Keratinocyte (primary cell): ENCODE measurements at regions not wholly inside any gene's neighbourhood (a gene's known extent, or its start where the extent isn't known, plus 50 kb on each side); places are given as distances from the start of the nearest gene placed in this dataset.

Experiments used
- DNase-seq: peaks from one replicate; pipeline ENCODE4 v3.0.0-alpha.2; 2011; ENCODE audit warnings: low read depth, missing footprints, low spot score
- FAIRE-seq: peaks from 2 replicates; lab custom pipeline; 2011; peaks lifted over from hg19 to GRCh38; lab: Jason Lieb, UNC
- H2AFZ ChIP-seq: 2 replicates; pipeline ENCODE4 v1.6.0; 2012; ENCODE audit warnings: low read length, control low read depth, inconsistent platforms; ENCODE audit not compliant: control insufficient read depth
- H3K27ac ChIP-seq: 2 replicates; pipeline ENCODE4 v1.5.1; 2011; ENCODE audit warnings: low read length; ENCODE audit not compliant: control insufficient read depth, insufficient read depth
- H3K27me3 ChIP-seq: 3 replicates; pipeline ENCODE4 v1.6.0; 2011; ENCODE audit warnings: low read length; ENCODE audit not compliant: control insufficient read depth, insufficient read depth; ENCODE audit errors: extremely low read depth
- H3K36me3 ChIP-seq, 2 experiments: 2 replicates in 1 of 2; 3 replicates in 1 of 2; pipeline ENCODE4 v1.5.1; 2011; ENCODE audit warnings: low read length in 2 of 2, mild to moderate bottlenecking in 1 of 2; ENCODE audit not compliant: control insufficient read depth in 2 of 2, insufficient read depth in 2 of 2; ENCODE audit errors: extremely low read depth in 1 of 2
- H3K4me1 ChIP-seq: 3 replicates; pipeline ENCODE4 v1.5.1; 2011; ENCODE audit warnings: low read length; ENCODE audit not compliant: control insufficient read depth, insufficient read depth; ENCODE audit errors: extremely low read depth
- H3K4me2 ChIP-seq: 3 replicates; pipeline ENCODE4 v1.6.0; 2011; ENCODE audit warnings: low read depth, low read length; ENCODE audit not compliant: control insufficient read depth, insufficient read depth; ENCODE audit errors: extremely low read depth
- H3K4me3 ChIP-seq, 3 experiments: fragments of 200-600 bp in 1 of 3; sonication (generic) in 1 of 3; 2 replicates in 2 of 3; 3 replicates in 1 of 3; pipeline ENCODE4 v1.5.1; 2011 to 2016; ENCODE audit warnings: low read length in 3 of 3, mild to moderate bottlenecking in 3 of 3, control low read depth in 2 of 3, inconsistent platforms in 1 of 3, low read depth in 1 of 3, mixed read lengths in 1 of 3, mixed run types in 1 of 3, moderate library complexity in 1 of 3; ENCODE audit not compliant: control insufficient read depth in 2 of 3, insufficient read depth in 2 of 3; ENCODE audit errors: extremely low read depth in 1 of 3
- H3K79me2 ChIP-seq: 2 replicates; pipeline ENCODE4 v1.6.0; 2012; ENCODE audit warnings: low read length; ENCODE audit not compliant: control insufficient read depth, insufficient read depth
- H3K9ac ChIP-seq: 3 replicates; pipeline ENCODE4 v1.6.0; 2011; ENCODE audit warnings: low read length; ENCODE audit not compliant: control insufficient read depth, insufficient read depth; ENCODE audit errors: extremely low read depth
- H3K9me1 ChIP-seq: 3 replicates; pipeline ENCODE4 v1.6.0; 2011; ENCODE audit warnings: low read length; ENCODE audit not compliant: control insufficient read depth, insufficient read depth; ENCODE audit errors: extremely low read depth
- H3K9me3 ChIP-seq: 2 replicates; pipeline ENCODE4 v1.5.1; 2012; ENCODE audit warnings: low read depth, low read length; ENCODE audit not compliant: control insufficient read depth
- H4K20me1 ChIP-seq: 3 replicates; pipeline ENCODE4 v1.6.0; 2011; ENCODE audit warnings: low read length; ENCODE audit not compliant: control insufficient read depth, insufficient read depth; ENCODE audit errors: extremely low read depth
- CTCF ChIP-seq, 3 experiments: IDR thresholded peaks in 1 of 3; conservative IDR thresholded peaks in 1 of 3; optimal IDR thresholded peaks in 1 of 3; 2 replicates in 2 of 3; 3 replicates in 1 of 3; pipeline versions ENCODE3 to v1.5.1; 2011; ENCODE audit warnings: low read length in 3 of 3, mild to moderate bottlenecking in 3 of 3, moderate library complexity in 2 of 3, control low read depth in 1 of 3, inconsistent platforms in 1 of 3; ENCODE audit not compliant: insufficient read depth in 2 of 3; ENCODE audit errors: extremely low read depth in 1 of 3
- EZH2 ChIP-seq: IDR thresholded peaks from one replicate; pipeline ENCODE4 v1.6.1; 2012; ENCODE audit warnings: inconsistent platforms, mild to moderate bottlenecking, low read length, moderate library complexity
- dilution Hi-C: fragments of 300-500 bp; cut with MboI; formaldehyde crosslinking; loops from one replicate; pipeline ENCODE4 v1.7.0; 2020; ENCODE audit warnings: low sequenced_read_pairs; ENCODE audit not compliant: extremely low pct_ligation_motif_present

GRCh38 chr18:75757951-75758350 lies 330.4 kb upstream of the SMIM21 start:
- dilution Hi-C loops = no loop called here
- TF ChIP-seq CTCF (optimal IDR thresholded peaks at IDR 0.05 in 1 of 3, IDR thresholded peaks at IDR 0.05 in 1 of 3, conservative IDR thresholded peaks at IDR 0.05 in 1 of 3; ENCODE audit: extremely low read depth in 1 of 3, insufficient read depth in 2 of 3, low read length in 3 of 3) = no peak

GRCh38 chr18:75754433-75754832 lies 326.9 kb upstream of the SMIM21 start:
- H3K27me3 ChIP-seq = no peaks in the 10 kb centered on the region
- no peaks in the 10 kb centered on the region for H4K20me1 ChIP-seq
- H2AFZ ChIP-seq = no peak overlapping the region
- H3K4me2 ChIP-seq = no peak overlapping the region
- H3K4me3 ChIP-seq = no peak overlapping the region
- H3K9me1 ChIP-seq = no peaks in the 10 kb centered on the region
- no peak for DNase-seq
- FAIRE-seq = no peak
- H3K4me1 ChIP-seq = no peaks in the 10 kb centered on the region
- H3K27ac ChIP-seq = no peak overlapping the region
- TF ChIP-seq CTCF (optimal IDR thresholded peaks at IDR 0.05 in 1 of 3, IDR thresholded peaks at IDR 0.05 in 1 of 3, conservative IDR thresholded peaks at IDR 0.05 in 1 of 3; ENCODE audit: extremely low read depth in 1 of 3, insufficient read depth in 2 of 3, low read length in 3 of 3) (no peak), EZH2 (no peak)
- H3K79me2 ChIP-seq = no peaks in the 10 kb centered on the region
- no peak overlapping the region for H3K9ac ChIP-seq
- dilution Hi-C loops = no loop called here
- H3K9me3 ChIP-seq = no peaks in the 10 kb centered on the region
- H3K36me3 ChIP-seq = no peaks in the 10 kb centered on the region

More at GRCh38 chr18:75757951-75758350, 330.4 kb upstream of the SMIM21 start:
- Histone ChIP-seq H3K9me3 (no peaks in the 10 kb centered on the region), H3K9ac (no peak overlapping the region), H3K4me2 (no peak overlapping the region), H3K79me2 (no peaks in the 10 kb centered on the region), H3K27ac (no peak overlapping the region), H3K36me3 (no peaks in the 10 kb centered on the region), H3K27me3 (no peaks in the 10 kb centered on the region), H3K9me1 (no peaks in the 10 kb centered on the region), H2AFZ (no peak overlapping the region), H3K4me1 (no peaks in the 10 kb centered on the region), H3K4me3 (no peak overlapping the region), H4K20me1 (no peaks in the 10 kb centered on the region)
- FAIRE-seq = no peak
- DNase-seq = no peak
